NCI-H510A (cell line): ENCODE measurements at regions not wholly inside any gene's neighbourhood (a gene's known extent, or its start where the extent isn't known, plus 50 kb on each side); places are given as distances from the start of the nearest gene placed in this dataset.
"Not testable (repeated sequence)": the region's sequence is repeated elsewhere in the genome, so short reads cannot be mapped to it uniquely, and the experiment has no call there.

ENCODE experiments used
- DNase-seq: peaks from one replicate; lab custom pipeline; 2025; lab: John Stamatoyannopoulos, UW

DNA sequence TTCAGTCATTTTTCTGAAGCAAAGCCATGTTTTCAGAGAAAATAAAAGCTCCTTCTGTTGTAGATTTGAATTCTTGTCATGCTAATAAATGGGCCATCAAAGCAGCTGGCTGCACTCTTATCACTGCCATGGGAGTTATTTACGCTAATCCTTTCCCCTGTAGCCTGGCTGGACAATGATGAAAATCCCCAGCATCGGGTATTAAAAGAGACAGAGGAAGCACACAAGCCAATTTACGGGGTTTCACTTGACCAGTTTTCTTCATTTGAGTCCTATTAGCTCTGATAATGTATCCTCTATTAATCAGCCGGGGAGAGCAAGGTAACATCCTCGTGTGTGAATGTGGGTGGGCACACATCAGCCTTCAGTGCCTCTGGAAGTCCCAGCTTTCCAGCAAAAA is 470.2 kb upstream of the API5 start:
- no peak for DNase-seq

GRCh38 chr11:42849362-42849761 is 462.4 kb upstream of the API5 start:
- DNase-seq = no peak

GRCh38 chr11:42857344-42857743 is 454.5 kb upstream of the API5 start:
- no peak for DNase-seq

GRCh38 chr11:42870480-42870879 is 441.3 kb upstream of the API5 start:
- no peak for DNase-seq

DNA sequence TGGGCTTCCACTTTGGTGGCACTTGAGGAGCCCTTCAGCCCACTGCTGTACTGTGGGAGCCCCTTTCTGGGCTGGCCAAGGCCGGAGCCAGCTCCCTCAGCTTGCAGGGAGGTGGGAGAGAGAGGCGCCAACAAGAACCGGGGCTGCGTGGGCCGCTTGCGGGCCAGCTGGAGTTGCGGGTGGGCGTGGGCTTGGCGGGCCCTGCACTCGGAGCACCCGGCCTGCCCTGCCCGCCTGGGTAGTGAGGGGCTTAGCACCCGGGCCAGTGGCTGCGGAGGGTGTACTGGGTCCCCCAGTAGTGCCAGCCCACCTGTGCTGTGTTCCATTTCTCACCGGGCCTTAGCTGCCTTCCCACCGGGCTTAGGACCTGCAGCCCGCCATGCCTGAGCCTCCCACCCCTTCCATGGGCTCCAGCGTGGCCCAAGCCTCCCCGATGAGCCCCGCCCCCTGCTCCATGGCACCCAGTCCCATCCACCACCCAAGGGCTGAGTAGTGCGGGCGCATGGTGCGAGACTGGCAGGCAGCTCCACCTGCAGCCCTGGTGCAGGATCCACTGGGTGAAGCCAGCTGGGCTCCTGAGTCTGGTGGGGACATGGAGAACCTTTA is 437.9 kb upstream of the API5 start:
- DNase-seq = not testable (repeated sequence)

GRCh38 chr11:42881335-42881734 is 430.5 kb upstream of the API5 start:
- DNase-seq = not testable (repeated sequence)

- no peak for DNase-seq
These were observed 421.0 kb upstream of the API5 start for GRCh38 chr11:42890773-42891172.

- DNase-seq = no peak
These were observed 410.7 kb upstream of the API5 start for GRCh38 chr11:42901084-42901483.

- no peak for DNase-seq
These were observed 405.6 kb upstream of the API5 start for GRCh38 chr11:42906226-42906625.

DNA sequence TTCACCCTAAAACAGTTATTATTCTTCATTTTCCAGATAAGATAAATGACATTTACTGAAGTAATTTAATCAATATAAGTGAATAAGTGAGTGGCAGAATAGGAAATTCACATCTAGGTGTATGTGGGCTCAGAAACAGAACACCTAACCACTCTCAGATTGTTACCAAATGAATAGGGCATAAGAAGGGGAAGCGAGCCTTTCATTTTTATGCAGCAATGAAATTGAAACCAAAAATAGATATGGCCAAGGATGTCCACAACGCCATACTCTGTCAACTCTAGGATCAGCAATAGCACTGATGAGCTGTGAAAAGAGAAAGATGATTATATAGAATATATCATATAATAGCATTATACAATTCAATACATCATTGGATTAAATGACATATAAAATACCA is 398.1 kb upstream of the API5 start:
- no peak for DNase-seq

GRCh38 chr11:42923651-42924050 is 388.1 kb upstream of the API5 start:
- DNase-seq = no peak

- no peak for DNase-seq
These were observed 385.9 kb upstream of the API5 start for GRCh38 chr11:42925916-42926315.

- DNase-seq = no peak
These were observed 364.4 kb upstream of the API5 start for GRCh38 chr11:42947405-42947804.

- DNase-seq = not testable (repeated sequence)
These were observed 361.9 kb upstream of the API5 start for GRCh38 chr11:42949738-42950376.

GRCh38 chr11:42951266-42951665 is 360.5 kb upstream of the API5 start:
- no peak for DNase-seq

GRCh38 chr11:42957831-42958230 is 354.0 kb upstream of the API5 start:
- no peak for DNase-seq

- DNase-seq = no peak
These were observed 353.2 kb upstream of the API5 start for GRCh38 chr11:42958635-42959034.

- DNase-seq = no peak
These were observed 351.2 kb upstream of the API5 start for GRCh38 chr11:42960521-42961088.

DNA sequence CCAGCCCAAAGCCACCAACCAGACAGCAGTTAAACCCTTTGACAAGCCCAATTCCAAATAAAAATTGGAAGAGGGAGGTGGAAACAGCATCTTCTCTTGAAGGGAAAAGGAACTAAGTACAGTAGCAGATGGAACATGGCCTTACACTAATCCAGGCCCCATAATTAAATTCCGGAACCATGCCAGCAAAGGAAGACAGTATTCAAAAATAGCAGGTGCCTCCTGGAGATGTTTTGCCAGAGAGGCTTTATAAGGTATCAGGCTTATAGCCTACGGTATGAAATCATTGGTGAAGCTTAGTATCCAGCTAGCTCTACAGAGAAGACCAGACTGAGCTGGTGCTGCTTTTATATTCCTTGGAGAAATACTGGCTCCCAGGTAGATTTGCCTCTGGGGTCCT is 344.1 kb upstream of the API5 start:
- DNase-seq = no peak

- DNase-seq = peak; percentile 50
These were observed 339.1 kb upstream of the API5 start for GRCh38 chr11:42972741-42973140.

DNA sequence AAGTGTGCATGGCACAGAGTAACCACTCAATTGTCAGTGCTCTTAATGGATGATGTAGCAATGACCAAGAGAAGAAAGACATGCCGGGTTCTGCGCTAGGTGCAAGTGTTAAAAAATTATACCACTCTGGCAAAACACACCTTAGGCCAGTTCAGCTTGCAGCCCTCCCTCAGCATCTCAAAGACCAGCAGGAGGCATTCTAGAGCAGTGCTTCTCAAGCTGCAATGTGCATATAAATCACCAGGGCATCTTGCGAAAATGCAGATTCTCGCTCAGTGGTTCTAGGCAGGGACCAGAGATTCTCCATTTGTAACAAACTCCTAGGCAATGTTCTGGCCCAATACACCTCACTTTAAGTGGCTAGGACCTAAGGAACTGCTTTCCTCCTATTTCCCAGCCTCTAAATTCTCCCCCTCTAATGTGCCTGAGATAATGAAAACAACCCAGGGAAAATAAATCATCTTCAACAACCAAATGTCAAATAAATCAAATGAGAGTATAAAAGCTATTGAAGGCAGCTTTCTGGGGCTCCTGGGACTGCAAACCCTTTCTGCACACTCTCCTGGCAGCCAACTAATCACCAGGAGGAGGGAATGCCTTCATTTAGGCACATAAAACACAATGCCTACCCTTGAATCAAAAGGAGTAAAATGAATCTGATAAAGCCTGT is 337.2 kb upstream of the API5 start:
- DNase-seq = no peak

DNA sequence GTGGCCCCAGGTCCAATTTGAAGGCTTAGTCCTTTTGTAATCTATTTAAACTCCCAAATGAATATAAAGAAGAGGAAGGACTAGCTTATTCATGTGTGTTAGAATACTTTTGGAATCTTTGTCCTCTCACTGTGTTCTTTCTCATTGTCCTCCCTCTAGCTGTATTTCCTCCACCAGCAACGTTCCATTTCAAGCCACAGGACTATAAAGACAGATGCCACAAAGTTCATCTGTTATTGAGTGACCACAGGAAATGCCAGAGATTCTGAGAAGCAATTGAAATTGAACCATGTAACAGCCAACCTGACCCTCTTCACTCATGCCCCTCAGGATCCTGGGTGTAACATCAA is 336.6 kb upstream of the API5 start:
- no peak for DNase-seq

DNA sequence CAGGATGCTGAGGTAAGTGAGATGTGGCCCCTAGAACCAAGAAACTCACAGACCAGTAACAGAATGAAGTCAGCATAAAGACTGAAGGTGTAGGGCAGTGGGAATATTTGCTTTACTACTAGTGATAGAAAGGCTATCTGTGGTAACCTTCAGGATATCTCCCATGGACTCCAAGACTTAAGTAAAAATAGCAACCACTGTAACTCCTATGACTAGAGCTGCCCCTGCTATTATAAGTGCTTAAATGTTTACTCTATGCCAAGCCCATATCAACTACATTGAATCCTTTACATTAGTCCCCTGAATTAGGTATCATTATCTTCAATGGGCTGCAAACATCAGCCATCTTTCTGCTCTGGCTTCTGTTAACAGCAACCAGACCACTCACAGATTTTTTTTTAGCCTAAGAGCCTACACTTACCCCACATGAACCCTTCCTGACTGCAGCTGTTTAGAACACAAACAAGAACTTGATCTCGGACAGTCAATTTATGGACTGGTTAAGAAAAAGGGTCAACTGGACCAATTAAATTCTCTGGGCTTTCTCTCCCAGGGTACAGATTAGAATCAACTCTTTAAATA is 335.1 kb upstream of the API5 start:
- DNase-seq = no peak
